ENCODE measurements at regions not wholly inside any gene's neighbourhood (a gene's known extent, or its start where the extent isn't known, plus 50 kb on each side); places are given as distances from the start of the nearest gene placed in this dataset.

DNA sequence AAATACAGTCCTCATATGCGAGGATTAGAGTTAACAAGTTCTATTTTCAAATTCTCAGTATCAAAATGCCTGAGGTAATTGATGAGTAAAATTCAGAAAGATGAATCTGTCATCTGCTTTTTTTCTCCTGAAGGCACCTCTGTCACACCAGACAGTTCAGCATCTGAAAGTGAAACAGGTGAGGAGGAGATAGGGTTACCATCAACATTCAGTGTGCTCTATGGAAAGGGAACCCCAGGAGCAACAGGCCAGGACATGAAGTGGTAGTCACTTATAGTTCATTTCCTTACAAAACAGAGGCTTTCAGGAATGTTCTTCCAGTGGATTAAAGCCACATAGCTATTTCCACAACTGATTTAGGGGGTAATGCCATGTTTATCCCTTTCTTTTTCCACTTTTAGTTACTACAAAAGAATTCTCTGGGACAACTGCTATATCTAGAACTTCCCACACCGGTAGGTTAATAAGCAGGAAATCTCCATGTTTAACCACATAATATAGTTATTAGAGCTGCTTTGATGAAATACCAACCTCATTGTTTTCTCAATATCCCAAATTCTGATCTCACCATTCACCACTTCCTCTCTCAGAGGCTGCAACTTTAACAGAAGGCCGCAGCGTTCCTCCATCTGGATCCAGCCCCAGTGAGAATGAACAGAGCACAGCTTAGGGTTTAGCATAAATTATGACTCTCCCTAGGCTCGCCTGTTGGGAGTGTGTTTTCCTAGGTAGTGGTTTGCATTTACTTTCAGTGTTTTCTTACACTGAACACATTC, 177.0 kb upstream of the CNTN1 start:
- H3K27me3 ChIP-seq, result no peaks in the 10 kb centered on the region
- no peak for TF ChIP-seq POLR2A (IDR thresholded peaks at IDR 0.05)
- TF ChIP-seq POLR2AphosphoS5 (IDR thresholded peaks at IDR 0.05), result no peak
- TF ChIP-seq, protein P1, sequence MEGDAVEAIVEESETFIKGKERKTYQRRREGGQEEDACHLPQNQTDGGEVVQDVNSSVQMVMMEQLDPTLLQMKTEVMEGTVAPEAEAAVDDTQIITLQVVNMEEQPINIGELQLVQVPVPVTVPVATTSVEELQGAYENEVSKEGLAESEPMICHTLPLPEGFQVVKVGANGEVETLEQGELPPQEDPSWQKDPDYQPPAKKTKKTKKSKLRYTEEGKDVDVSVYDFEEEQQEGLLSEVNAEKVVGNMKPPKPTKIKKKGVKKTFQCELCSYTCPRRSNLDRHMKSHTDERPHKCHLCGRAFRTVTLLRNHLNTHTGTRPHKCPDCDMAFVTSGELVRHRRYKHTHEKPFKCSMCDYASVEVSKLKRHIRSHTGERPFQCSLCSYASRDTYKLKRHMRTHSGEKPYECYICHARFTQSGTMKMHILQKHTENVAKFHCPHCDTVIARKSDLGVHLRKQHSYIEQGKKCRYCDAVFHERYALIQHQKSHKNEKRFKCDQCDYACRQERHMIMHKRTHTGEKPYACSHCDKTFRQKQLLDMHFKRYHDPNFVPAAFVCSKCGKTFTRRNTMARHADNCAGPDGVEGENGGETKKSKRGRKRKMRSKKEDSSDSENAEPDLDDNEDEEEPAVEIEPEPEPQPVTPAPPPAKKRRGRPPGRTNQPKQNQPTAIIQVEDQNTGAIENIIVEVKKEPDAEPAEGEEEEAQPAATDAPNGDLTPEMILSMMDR (IDR thresholded peaks at IDR 0.05), result no peak
- TF ChIP-seq EP300 (IDR thresholded peaks at IDR 0.05), result no peak
- H3K4me3 ChIP-seq, result no peak overlapping the region
- peaks cover 0 to 4% (median 0%) of the 10 kb centered on the region in 4 donors for H3K4me1 ChIP-seq
- peak in 1 of 2 donors; percentile 7 for DNase-seq
- no peaks in the 10 kb centered on the region for H3K36me3 ChIP-seq
- H3K27ac ChIP-seq, result no peak overlapping the region
- H3K9me3 ChIP-seq, result no peaks in the 10 kb centered on the region
- WGBS, 5 donors, result 39 to 65% (median 52%) methylated on average over 5 of the region's 5 CpGs
- intact Hi-C loops (cut with DNase I; ENCODE audit: low total_unique reads), result no loop called here

DNA sequence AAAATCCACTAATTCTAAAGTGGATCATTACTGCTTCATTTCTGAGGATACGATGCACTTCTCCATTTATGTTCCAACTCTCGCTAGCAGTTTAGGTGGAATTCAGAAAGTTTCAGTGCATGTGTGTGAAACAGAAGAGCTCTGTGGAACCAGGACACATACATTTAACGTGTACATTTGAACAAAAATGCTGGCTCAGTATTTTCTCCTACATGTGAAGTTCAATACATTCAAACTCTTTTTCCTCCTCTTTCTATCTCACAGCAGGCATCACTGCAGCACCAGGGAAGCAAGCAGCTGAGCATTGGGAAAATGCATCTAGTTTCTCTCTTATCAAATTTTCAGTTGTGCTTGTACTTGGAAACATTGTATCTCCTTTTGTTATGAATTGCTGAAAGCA, 169.4 kb upstream of the CNTN1 start:
- intact Hi-C loops (cut with DNase I; ENCODE audit: low total_unique reads), result no loop called here
- no peaks in the 10 kb centered on the region for H3K4me1 ChIP-seq
- TF ChIP-seq POLR2A (IDR thresholded peaks at IDR 0.05) (no peak), POLR2AphosphoS5 (IDR thresholded peaks at IDR 0.05) (no peak), EP300 (IDR thresholded peaks at IDR 0.05) (no peak)
- TF ChIP-seq, protein P1 (IDR thresholded peaks at IDR 0.05), result no peak
- no peak overlapping the region for H3K4me3 ChIP-seq
- 84 to 92% (median 88%) methylated on average over 3 of the region's 3 CpGs for WGBS, 5 donors
- no peaks in the 10 kb centered on the region for H3K9me3 ChIP-seq
- no peak for DNase-seq
- H3K36me3 ChIP-seq, result no peaks in the 10 kb centered on the region
- H3K27me3 ChIP-seq, result no peaks in the 10 kb centered on the region
- H3K27ac ChIP-seq, result no peak overlapping the region

DNA sequence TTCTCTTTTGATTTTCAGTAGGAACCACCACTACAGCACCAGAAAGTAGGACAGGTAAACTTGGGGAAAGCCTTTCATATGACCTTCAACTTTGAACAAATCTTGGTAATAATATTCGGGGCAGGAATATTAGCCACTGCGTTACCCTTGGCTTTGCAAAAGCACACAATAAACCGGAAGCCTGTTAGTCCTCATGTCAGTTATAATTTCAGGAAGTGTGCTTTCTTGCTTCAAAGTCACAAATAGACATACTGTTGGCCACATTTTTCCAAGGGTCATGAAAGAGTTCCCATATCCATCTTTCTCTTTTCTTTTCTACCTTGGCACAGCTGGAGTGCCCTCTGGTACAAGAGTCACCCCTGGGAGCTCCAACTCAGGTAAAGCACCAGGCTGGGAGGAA, 167.2 kb upstream of the CNTN1 start:
- no peaks in the 10 kb centered on the region for H3K27me3 ChIP-seq
- no peak overlapping the region for H3K4me3 ChIP-seq
- intact Hi-C loops (cut with DNase I; ENCODE audit: low total_unique reads), result no loop called here
- no peak for DNase-seq
- H3K9me3 ChIP-seq, result no peaks in the 10 kb centered on the region
- H3K4me1 ChIP-seq, result no peaks in the 10 kb centered on the region
- 79 to 83% (median 81%) methylated on average over 3 of the region's 3 CpGs for WGBS, 5 donors
- no peak for TF ChIP-seq POLR2A (IDR thresholded peaks at IDR 0.05)
- H3K27ac ChIP-seq, result no peak overlapping the region
- H3K36me3 ChIP-seq, result no peaks in the 10 kb centered on the region

DNA sequence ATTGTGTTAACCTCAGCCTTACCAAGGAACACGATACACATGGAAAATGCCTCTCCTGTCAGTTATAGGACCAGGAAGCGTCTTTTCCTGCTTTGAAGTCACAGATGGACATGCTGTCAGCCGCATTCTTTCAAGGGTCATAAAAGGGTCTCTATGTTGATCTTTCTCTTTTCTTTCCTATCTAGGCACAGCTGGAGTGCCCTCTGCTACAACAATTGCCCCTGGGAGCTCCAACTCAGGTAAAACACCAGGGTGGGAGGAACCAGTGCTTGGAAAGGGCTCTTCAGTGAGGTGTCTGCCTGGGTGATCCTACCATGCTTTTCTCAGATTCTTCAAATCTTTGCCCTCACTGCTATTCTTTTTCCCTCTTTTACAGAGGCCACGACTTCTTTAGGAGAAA, 157.4 kb upstream of the CNTN1 start:
- Histone ChIP-seq H3K27ac (no peak overlapping the region), H3K9me3 (peaks cover 0 to 4% (median 0%) of the 10 kb centered on the region in 4 donors)
- intact Hi-C loops (cut with DNase I; ENCODE audit: low total_unique reads), result no loop called here

More for the DNA sequence above, 157.4 kb upstream of the CNTN1 start:
- no peaks in the 10 kb centered on the region for H3K36me3 ChIP-seq
- H3K4me1 ChIP-seq, result no peaks in the 10 kb centered on the region
- TF ChIP-seq, protein P1 (IDR thresholded peaks at IDR 0.05), result no peak
- no peak for TF ChIP-seq POLR2AphosphoS5 (IDR thresholded peaks at IDR 0.05)
- TF ChIP-seq POLR2A (IDR thresholded peaks at IDR 0.05), result no peak
- TF ChIP-seq EP300 (IDR thresholded peaks at IDR 0.05), result no peak
- 23 to 41% (median 33%) methylated on average over 4 of the region's 4 CpGs for WGBS, 5 donors
- no peaks in the 10 kb centered on the region for H3K27me3 ChIP-seq
- no peak for DNase-seq
- no peak overlapping the region for H3K4me3 ChIP-seq

Measured in stomach (tissue), 8 donors.